GM12872 (cell line): ENCODE measurements at regions not wholly inside any gene's neighbourhood (a gene's known extent, or its start where the extent isn't known, plus 50 kb on each side); places are given as distances from the start of the nearest gene placed in this dataset.
A peak's percentile ranks its signal among the peaks of the same experiment; 100 is the strongest.

ENCODE experiments used
- CTCF ChIP-seq: IDR thresholded peaks from 3 replicates; pipeline ENCODE4 v1.5.1; 2011; ENCODE audit warnings: low read depth, mild to moderate bottlenecking, low read length, moderate library complexity; ENCODE audit not compliant: insufficient read depth

GRCh38 chr2:104932243-104932642, 78.3 kb downstream of the POU3F3 start:
- no peak for TF ChIP-seq CTCF

GRCh38 chr2:104933151-104933917, 79.4 kb downstream of the POU3F3 start:
- no peak for TF ChIP-seq CTCF

GRCh38 chr2:104936527-104936926, 82.6 kb downstream of the POU3F3 start:
- TF ChIP-seq CTCF: no peak

GRCh38 chr2:104938231-104938941, 84.5 kb downstream of the POU3F3 start:
- TF ChIP-seq CTCF: no peak

GRCh38 chr2:104939570-104940217, 85.8 kb downstream of the POU3F3 start:
- no peak for TF ChIP-seq CTCF

- TF ChIP-seq CTCF: 0 out of 3 replicates have a peak, but pooled peaks have one; percentile 14
Measured at GRCh38 chr2:104944495-104944894, 90.6 kb downstream of the POU3F3 start.

GRCh38 chr2:104945121-104945520, 91.2 kb downstream of the POU3F3 start:
- no peak for TF ChIP-seq CTCF
